ENCODE measurements at regions not wholly inside any gene's neighbourhood (a gene's known extent, or its start where the extent isn't known, plus 50 kb on each side); places are given as distances from the start of the nearest gene placed in this dataset.

DNA sequence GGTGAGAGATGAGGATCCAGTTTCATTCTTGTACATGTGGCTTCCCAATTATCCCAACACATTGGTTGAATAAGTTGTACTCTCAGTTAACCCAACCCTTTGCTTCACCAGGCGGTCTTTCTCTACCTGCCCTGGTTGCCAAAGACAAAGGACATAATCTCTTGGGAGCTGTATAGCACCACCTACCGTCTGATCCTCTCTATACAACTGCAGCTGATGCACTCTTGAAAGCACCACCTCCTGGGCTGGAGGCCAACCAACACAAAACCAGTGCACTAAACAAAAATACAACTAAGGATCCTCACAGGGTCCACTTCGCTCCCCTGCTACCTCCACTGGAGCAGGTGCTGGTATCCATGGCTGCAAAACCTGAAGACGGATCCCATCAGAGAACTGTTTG is 473.6 kb upstream of the NRXN1 start:
- FAIRE-seq: no peak
- Histone ChIP-seq H3K9me3 (replicated peaks; ENCODE audit: control insufficient read depth, insufficient read depth, low read length) (no peaks in the 10 kb centered on the region; the same call in 2 of the 3 replicates), H3K4me1 (ENCODE audit: control insufficient read depth, insufficient read depth, low read length) (no peaks in the 10 kb centered on the region), H3K27ac (ENCODE audit: control insufficient read depth, insufficient read depth) (no peak overlapping the region), H3K9ac (ENCODE audit: control insufficient read depth, insufficient read depth, low read length) (no peak overlapping the region), H3K27me3 (replicated peaks in 1 of 2; ENCODE audit: control insufficient read depth in 2 of 2, insufficient read depth in 2 of 2, low read length in 1 of 2) (no peaks in the 10 kb centered on the region), H3K4me2 (ENCODE audit: control insufficient read depth, insufficient read depth) (no peak overlapping the region), H4K20me1 (ENCODE audit: control insufficient read depth, insufficient read depth) (no peaks in the 10 kb centered on the region), H3K36me3 (ENCODE audit: control insufficient read depth in 2 of 2, insufficient read depth in 2 of 2, low read length in 1 of 2) (no peaks in the 10 kb centered on the region), H3K79me2 (ENCODE audit: control insufficient read depth, insufficient read depth, low read length) (no peaks in the 10 kb centered on the region), H2AFZ (ENCODE audit: control insufficient read depth, low read depth, low read length) (no peak overlapping the region), H3K4me3 (no peak overlapping the region)
- SMC1A ChIA-PET (ENCODE audit: uncharacterized antibody, unreplicated experiment): interaction anchor here (0.6 kb wide), 1 partner anchor 219 kb away, joined by 3 read pairs; no protein-coding TSS in a partner anchor
- in situ Hi-C loops (cut with MboI): no loop called here
- RAD21 ChIA-PET (ENCODE audit: unreplicated experiment): interaction anchor here (1.1 kb wide), 1 partner anchor 464 kb away, joined by 3 read pairs; no protein-coding TSS in a partner anchor
- BruUV-seq (replicated peaks): no TSS peak
- peak; percentile 42; the same call in 2 of the 3 replicates for ATAC-seq
- WGBS (ENCODE audit: insufficient coverage, insufficient replicate concordance, low lambda C conversion rate, missing lambda C conversion rate): 16% methylated on average over 4 of the region's 4 CpGs
- no peak for DNase-seq (ENCODE audit: low read depth, low spot score)
- intact Hi-C loops (cut with micrococcal nuclease; ENCODE audit: unreplicated experiment): no loop called here
- POLR2A ChIA-PET: interaction anchor here (0.6 kb wide), 1 partner anchor 67 kb away, joined by 3 read pairs; no protein-coding TSS in a partner anchor
- no peak for TF ChIP-seq JUNB (IDR thresholded peaks at IDR 0.05)
- CTCF ChIA-PET: interaction anchor here (1.5 to 1.6 kb wide), 2 partner anchors 759 to 976 kb away, joined by 4 to 5 read pairs; no protein-coding TSS in a partner anchor

DNA sequence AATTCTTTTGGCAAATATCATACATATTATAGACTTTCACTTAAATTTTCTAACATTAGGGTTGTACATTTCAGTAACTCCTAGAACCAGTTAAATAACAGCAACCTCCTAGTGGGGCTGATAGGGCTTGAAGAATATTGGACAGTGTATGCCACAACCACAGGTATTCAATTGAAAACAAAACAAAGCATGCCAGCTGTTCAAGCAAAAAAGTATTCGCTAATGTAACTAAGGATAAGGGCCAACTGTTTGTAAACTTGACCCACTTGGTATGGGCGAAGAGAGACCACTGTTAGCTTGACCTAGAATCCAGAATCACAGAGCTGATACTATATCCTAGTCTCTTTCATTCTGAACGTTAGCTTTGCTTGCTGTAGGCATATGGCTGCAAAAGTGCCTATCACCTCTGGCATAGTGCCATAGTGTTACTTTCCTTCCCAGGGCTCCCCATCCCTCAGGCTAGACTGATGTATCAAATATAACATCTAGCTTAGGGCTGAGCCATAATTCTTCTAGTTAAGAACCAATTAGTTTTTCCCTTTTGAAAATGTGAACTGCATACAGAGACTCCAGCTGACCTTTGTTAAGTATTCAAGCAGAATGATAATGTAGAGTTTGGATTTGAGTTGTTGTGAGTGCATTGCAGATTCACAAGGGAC is 458.8 kb upstream of the NRXN1 start:
- Histone ChIP-seq H3K9ac (ENCODE audit: control insufficient read depth, insufficient read depth, low read length) (no peak overlapping the region), H2AFZ (ENCODE audit: control insufficient read depth, low read depth, low read length) (no peak overlapping the region), H3K4me1 (ENCODE audit: control insufficient read depth, insufficient read depth, low read length) (no peaks in the 10 kb centered on the region), H3K79me2 (ENCODE audit: control insufficient read depth, insufficient read depth, low read length) (no peaks in the 10 kb centered on the region), H3K4me2 (ENCODE audit: control insufficient read depth, insufficient read depth) (no peak overlapping the region), H3K27ac (ENCODE audit: control insufficient read depth, insufficient read depth) (no peak overlapping the region), H4K20me1 (ENCODE audit: control insufficient read depth, insufficient read depth) (no peaks in the 10 kb centered on the region), H3K36me3 (ENCODE audit: control insufficient read depth in 2 of 2, insufficient read depth in 2 of 2, low read length in 1 of 2) (no peaks in the 10 kb centered on the region), H3K27me3 (replicated peaks in 1 of 2; ENCODE audit: control insufficient read depth in 2 of 2, insufficient read depth in 2 of 2, low read length in 1 of 2) (no peaks in the 10 kb centered on the region), H3K9me3 (replicated peaks; ENCODE audit: control insufficient read depth, insufficient read depth, low read length) (no peaks in the 10 kb centered on the region), H3K4me3 (no peak overlapping the region)
- RAD21 ChIA-PET (ENCODE audit: unreplicated experiment): no interaction called here
- FAIRE-seq (no peak), DNase-seq (ENCODE audit: low read depth, low spot score) (no peak), ATAC-seq (no peak)
- in situ Hi-C loops (cut with MboI) (no loop called here), intact Hi-C loops (cut with micrococcal nuclease; ENCODE audit: unreplicated experiment) (no loop called here)
- SMC1A ChIA-PET (ENCODE audit: uncharacterized antibody, unreplicated experiment): interaction anchor here (1.0 kb wide), 1 partner anchor 9 kb away, joined by 3 read pairs; no protein-coding TSS in a partner anchor
- CTCF ChIA-PET: no interaction called here
- POLR2A ChIA-PET: interaction anchor here (0.6 kb wide), 1 partner anchor 174 kb away, joined by 9 read pairs; no protein-coding TSS in a partner anchor
- no TSS peak for BruUV-seq (replicated peaks)
- WGBS (ENCODE audit: insufficient coverage, insufficient replicate concordance, low lambda C conversion rate, missing lambda C conversion rate): 0% methylated on average over 3 of the region's 3 CpGs
- TF ChIP-seq IKZF1 (conservative IDR thresholded peaks at IDR 0.05) (no peak), NFYA (IDR thresholded peaks at IDR 0.05; ENCODE audit: borderline replicate concordance, low read depth, low read length) (no peak)
